ENCODE measurements at regions not wholly inside any gene's neighbourhood (a gene's known extent, or its start where the extent isn't known, plus 50 kb on each side); places are given as distances from the start of the nearest gene placed in this dataset.

DNA sequence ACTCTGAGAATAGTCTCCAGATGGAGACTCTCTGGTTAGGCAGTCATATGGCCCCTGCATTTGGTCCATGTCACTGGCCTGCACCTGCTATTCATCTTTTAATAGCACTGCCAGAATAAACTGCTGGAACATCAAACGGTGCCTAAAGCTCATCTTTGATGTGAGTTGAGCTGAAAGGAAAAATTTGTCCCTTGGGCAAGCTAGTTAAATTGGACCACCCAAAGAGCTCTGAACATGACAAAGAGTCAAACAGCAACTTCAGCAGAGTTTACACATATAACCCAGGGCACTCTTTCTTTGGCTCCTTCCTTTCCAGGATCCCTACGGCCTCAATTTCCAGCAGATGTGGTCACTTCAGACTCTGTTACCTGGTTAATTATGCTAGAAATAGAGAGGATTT, 269.9 kb downstream of the RPL10L start:
- TF ChIP-seq, protein P1, sequence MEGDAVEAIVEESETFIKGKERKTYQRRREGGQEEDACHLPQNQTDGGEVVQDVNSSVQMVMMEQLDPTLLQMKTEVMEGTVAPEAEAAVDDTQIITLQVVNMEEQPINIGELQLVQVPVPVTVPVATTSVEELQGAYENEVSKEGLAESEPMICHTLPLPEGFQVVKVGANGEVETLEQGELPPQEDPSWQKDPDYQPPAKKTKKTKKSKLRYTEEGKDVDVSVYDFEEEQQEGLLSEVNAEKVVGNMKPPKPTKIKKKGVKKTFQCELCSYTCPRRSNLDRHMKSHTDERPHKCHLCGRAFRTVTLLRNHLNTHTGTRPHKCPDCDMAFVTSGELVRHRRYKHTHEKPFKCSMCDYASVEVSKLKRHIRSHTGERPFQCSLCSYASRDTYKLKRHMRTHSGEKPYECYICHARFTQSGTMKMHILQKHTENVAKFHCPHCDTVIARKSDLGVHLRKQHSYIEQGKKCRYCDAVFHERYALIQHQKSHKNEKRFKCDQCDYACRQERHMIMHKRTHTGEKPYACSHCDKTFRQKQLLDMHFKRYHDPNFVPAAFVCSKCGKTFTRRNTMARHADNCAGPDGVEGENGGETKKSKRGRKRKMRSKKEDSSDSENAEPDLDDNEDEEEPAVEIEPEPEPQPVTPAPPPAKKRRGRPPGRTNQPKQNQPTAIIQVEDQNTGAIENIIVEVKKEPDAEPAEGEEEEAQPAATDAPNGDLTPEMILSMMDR (IDR thresholded peaks at IDR 0.05): no peak
- TF ChIP-seq POLR2A (IDR thresholded peaks at IDR 0.05): no peak
- no peaks in the 10 kb centered on the region for H3K4me1 ChIP-seq (replicated peaks in 1 of 2)
- H3K27me3 ChIP-seq: no peaks in the 10 kb centered on the region
- intact Hi-C loops (cut with DNase I): no loop called here
- no peaks in the 10 kb centered on the region for H3K36me3 ChIP-seq (replicated peaks in 1 of 2)
- WGBS, 4 donors: 45 to 74% (median 56%) methylated on average over 2 of the region's 2 CpGs
- no peaks in the 10 kb centered on the region for H3K9me3 ChIP-seq (replicated peaks in 1 of 3)
- H3K27ac ChIP-seq: no peak overlapping the region
- no peak overlapping the region for H3K4me3 ChIP-seq
- DNase-seq: no peak

- intact Hi-C loops (cut with DNase I): no loop called here
- 80 to 89% (median 86%) methylated on average over 5 of the region's 5 CpGs for WGBS, 4 donors
- Histone ChIP-seq H3K27me3 (no peaks in the 10 kb centered on the region), H3K4me1 (replicated peaks in 1 of 2) (no peaks in the 10 kb centered on the region), H3K4me3 (no peak overlapping the region), H3K36me3 (replicated peaks in 1 of 2) (no peaks in the 10 kb centered on the region), H3K27ac (no peak overlapping the region), H3K9me3 (replicated peaks in 1 of 3) (no peaks in the 10 kb centered on the region)
- TF ChIP-seq, protein P1 (IDR thresholded peaks at IDR 0.05): no peak
- TF ChIP-seq POLR2A (IDR thresholded peaks at IDR 0.05): no peak
- DNase-seq: no peak
These were observed 273.3 kb downstream of the RPL10L start for GRCh38 chr14:46378248-46378647.

- intact Hi-C loops (cut with DNase I): no loop called here
- no peaks in the 10 kb centered on the region for H3K36me3 ChIP-seq (replicated peaks in 1 of 2)
These were observed 274.3 kb downstream of the RPL10L start for GRCh38 chr14:46377305-46377704.

DNA sequence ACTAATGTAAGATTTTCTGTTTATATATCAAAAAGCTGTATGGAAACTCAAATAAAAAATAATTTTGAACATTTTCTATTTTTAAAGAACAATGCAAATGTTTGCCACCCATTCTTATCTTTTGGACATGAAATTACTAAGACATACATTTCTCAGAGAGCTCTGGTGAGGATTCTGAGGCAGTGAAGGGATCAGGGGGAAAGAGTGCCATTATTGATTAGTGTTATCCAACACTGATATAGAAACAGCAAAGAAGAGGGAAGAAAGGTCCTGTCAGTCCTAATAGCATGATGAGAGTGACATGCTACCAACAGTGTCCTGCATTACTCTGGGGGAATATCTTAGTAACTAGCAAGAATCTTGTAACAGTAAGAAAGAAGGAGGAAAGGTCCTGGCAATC, 282.2 kb downstream of the RPL10L start:
- H3K4me1 ChIP-seq (replicated peaks in 1 of 2): no peaks in the 10 kb centered on the region
- no peaks in the 10 kb centered on the region for H3K27me3 ChIP-seq
- H3K9me3 ChIP-seq (replicated peaks in 1 of 3): no peaks in the 10 kb centered on the region
- TF ChIP-seq, protein P1 (IDR thresholded peaks at IDR 0.05): no peak
- TF ChIP-seq POLR2A (IDR thresholded peaks at IDR 0.05): no peak
- H3K4me3 ChIP-seq: no peak overlapping the region
- no peak for DNase-seq
- H3K36me3 ChIP-seq (replicated peaks in 1 of 2): no peaks in the 10 kb centered on the region
- no peak overlapping the region for H3K27ac ChIP-seq
- intact Hi-C loops (cut with DNase I): no loop called here

More at GRCh38 chr14:46377305-46377704, 274.3 kb downstream of the RPL10L start:
- Histone ChIP-seq H3K4me3 (no peak overlapping the region), H3K9me3 (replicated peaks in 1 of 3) (no peaks in the 10 kb centered on the region), H3K27me3 (no peaks in the 10 kb centered on the region), H3K4me1 (replicated peaks in 1 of 2) (no peaks in the 10 kb centered on the region), H3K27ac (no peak overlapping the region)
- TF ChIP-seq, protein P1 (IDR thresholded peaks at IDR 0.05): no peak
- no peak for TF ChIP-seq POLR2A (IDR thresholded peaks at IDR 0.05)
- no peak for DNase-seq
- 47 to 73% (median 67%) methylated on average over 2 to 3 of the region's 3 CpGs for WGBS, 4 donors
